ENCODE measurements at regions not wholly inside any gene's neighbourhood (a gene's known extent, or its start where the extent isn't known, plus 50 kb on each side); places are given as distances from the start of the nearest gene placed in this dataset.

- no peaks in the 10 kb centered on the region for H3K4me1 ChIP-seq (replicated peaks in 1 of 2; ENCODE audit: control insufficient read depth in 2 of 2, insufficient read depth in 2 of 2, low read length in 2 of 2)
- TF ChIP-seq, protein P1, sequence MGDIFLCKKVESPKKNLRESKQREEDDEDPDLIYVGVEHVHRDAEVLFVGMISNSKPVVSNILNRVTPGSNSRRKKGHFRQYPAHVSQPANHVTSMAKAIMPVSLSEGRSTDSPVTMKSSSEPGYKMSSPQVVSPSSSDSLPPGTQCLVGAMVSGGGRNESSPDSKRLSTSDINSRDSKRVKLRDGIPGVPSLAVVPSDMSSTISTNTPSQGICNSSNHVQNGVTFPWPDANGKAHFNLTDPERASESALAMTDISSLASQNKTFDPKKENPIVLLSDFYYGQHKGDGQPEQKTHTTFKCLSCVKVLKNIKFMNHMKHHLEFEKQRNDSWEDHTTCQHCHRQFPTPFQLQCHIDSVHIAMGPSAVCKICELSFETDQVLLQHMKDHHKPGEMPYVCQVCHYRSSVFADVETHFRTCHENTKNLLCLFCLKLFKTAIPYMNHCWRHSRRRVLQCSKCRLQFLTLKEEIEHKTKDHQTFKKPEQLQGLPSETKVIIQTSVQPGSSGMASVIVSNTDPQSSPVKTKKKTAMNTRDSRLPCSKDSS (IDR thresholded peaks at IDR 0.05; ENCODE audit: low read depth, partially characterized antibody), result no peak
- TF ChIP-seq BRD9 (IDR thresholded peaks at IDR 0.05; ENCODE audit: low read depth, partially characterized antibody) (no peak), ZC3H8 (IDR thresholded peaks at IDR 0.05) (no peak), NCOR1 (IDR thresholded peaks at IDR 0.05) (no peak), HSF4 (CRISPR knock-in tag; IDR thresholded peaks at IDR 0.05; ENCODE audit: borderline replicate concordance) (no peak), HNRNPK (IDR thresholded peaks at IDR 0.05; ENCODE audit: low read depth, low read length, poor library complexity, severe bottlenecking) (no peak), ZNF57 (CRISPR knock-in tag; IDR thresholded peaks at IDR 0.05) (no peak), TFAM (CRISPR knock-in tag; conservative IDR thresholded peaks at IDR 0.05) (no peak), CUX1 (CRISPR knock-in tag; IDR thresholded peaks at IDR 0.05) (no peak), SMAD1 (IDR thresholded peaks at IDR 0.05; ENCODE audit: low read depth, low read length, partially characterized antibody) (no peak), WHSC1 (IDR thresholded peaks at IDR 0.05; ENCODE audit: low read length) (no peak), SMARCC2 (IDR thresholded peaks at IDR 0.05; ENCODE audit: low read depth) (no peak), ZBTB7A (IDR thresholded peaks at IDR 0.05; ENCODE audit: borderline replicate concordance, control insufficient read depth, low read depth, low read length) (no peak), NCOA1 (IDR thresholded peaks at IDR 0.05; ENCODE audit: low read depth) (no peak)
- TF ChIP-seq, protein P2, sequence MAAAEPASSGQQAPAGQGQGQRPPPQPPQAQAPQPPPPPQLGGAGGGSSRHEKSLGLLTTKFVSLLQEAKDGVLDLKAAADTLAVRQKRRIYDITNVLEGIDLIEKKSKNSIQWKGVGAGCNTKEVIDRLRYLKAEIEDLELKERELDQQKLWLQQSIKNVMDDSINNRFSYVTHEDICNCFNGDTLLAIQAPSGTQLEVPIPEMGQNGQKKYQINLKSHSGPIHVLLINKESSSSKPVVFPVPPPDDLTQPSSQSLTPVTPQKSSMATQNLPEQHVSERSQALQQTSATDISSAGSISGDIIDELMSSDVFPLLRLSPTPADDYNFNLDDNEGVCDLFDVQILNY (CRISPR knock-in tag; IDR thresholded peaks at IDR 0.05), result no peak
- no peaks in the 10 kb centered on the region for H3K9me1 ChIP-seq (ENCODE audit: control insufficient read depth, insufficient read depth, low read length)
- ChIA-PET CTCF (ENCODE audit: low intra/inter-chr PET ratio) (no interaction called here), POLR2A (interaction anchor here (0.9 kb wide), 1 partner anchor 13 kb away, joined by 3 read pairs; no protein-coding TSS in a partner anchor)
- no peak overlapping the region for H2AFZ ChIP-seq (ENCODE audit: low read depth, low read length)
- H4K20me1 ChIP-seq (replicated peaks; ENCODE audit: control insufficient read depth, insufficient read depth, low read length), result no peaks in the 10 kb centered on the region
- no peak for FAIRE-seq
- BruUV-seq (replicated peaks), result no TSS peak
- H3K27me3 ChIP-seq (ENCODE audit: control insufficient read depth in 2 of 2, insufficient read depth in 2 of 2, low read length in 2 of 2), result no peaks in the 10 kb centered on the region
- no peak for DNase-seq (ENCODE audit: extremely low read depth in 1 of 4, low spot score in 3 of 4)
- H3K4me2 ChIP-seq (ENCODE audit: insufficient read depth, low read length), result no peak overlapping the region
- H3K4me3 ChIP-seq, result no peak overlapping the region
- in situ Hi-C loops (cut with MboI) (no loop called here), intact Hi-C loops (cut with micrococcal nuclease) (no loop called here)
- no peak for ATAC-seq
- H3K36me3 ChIP-seq (ENCODE audit: control insufficient read depth, insufficient read depth, low read length), result no peaks in the 10 kb centered on the region
- no peaks in the 10 kb centered on the region for H3K9me3 ChIP-seq (replicated peaks; ENCODE audit: control insufficient read depth, insufficient read depth, low read depth, low read length)
- no peaks in the 10 kb centered on the region for H3K79me2 ChIP-seq (ENCODE audit: control insufficient read depth, insufficient read depth, low read length)
- no peak overlapping the region for H3K27ac ChIP-seq (ENCODE audit: extremely low read depth, low read depth, low read length)
- 5% methylated on average over 2 of the region's 2 CpGs for WGBS (ENCODE audit: insufficient coverage, low coverage, missing lambda C conversion rate)
- H3K9ac ChIP-seq (ENCODE audit: insufficient read depth in 1 of 2, low read depth in 2 of 2, low read length in 2 of 2), result no peak overlapping the region
Observed at GRCh38 chrX:110509755-110510532, 151.3 kb downstream of the RTL9 start.
